ENCODE measurements at regions not wholly inside any gene's neighbourhood (a gene's known extent, or its start where the extent isn't known, plus 50 kb on each side); places are given as distances from the start of the nearest gene placed in this dataset.

DNA sequence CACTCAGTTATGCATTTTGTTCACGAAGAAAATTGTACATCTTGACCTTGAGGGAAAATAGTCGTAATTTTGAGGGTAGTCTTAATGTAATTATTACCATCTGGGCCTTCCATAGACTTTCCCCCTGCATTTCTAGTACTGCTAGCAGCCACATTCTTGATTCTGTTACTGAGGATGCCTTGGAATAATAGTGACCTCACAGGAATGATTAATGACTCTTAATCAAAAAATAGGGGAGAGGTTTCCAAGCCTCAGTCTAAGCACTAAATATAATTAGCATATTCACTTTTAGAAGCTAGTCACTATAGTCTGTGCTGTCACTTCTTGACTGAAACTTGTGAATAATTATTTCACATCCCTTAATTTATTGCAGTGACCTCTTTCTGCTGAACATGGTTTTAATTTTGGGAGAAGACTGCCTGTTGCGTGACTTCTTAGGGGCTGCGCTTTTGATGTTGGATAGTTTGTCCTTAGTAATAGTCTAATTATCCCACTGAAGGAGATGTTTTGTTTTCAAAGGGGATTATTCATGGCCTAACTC is 400.5 kb downstream of the ADAMTS20 start:
- TF ChIP-seq, protein P1, sequence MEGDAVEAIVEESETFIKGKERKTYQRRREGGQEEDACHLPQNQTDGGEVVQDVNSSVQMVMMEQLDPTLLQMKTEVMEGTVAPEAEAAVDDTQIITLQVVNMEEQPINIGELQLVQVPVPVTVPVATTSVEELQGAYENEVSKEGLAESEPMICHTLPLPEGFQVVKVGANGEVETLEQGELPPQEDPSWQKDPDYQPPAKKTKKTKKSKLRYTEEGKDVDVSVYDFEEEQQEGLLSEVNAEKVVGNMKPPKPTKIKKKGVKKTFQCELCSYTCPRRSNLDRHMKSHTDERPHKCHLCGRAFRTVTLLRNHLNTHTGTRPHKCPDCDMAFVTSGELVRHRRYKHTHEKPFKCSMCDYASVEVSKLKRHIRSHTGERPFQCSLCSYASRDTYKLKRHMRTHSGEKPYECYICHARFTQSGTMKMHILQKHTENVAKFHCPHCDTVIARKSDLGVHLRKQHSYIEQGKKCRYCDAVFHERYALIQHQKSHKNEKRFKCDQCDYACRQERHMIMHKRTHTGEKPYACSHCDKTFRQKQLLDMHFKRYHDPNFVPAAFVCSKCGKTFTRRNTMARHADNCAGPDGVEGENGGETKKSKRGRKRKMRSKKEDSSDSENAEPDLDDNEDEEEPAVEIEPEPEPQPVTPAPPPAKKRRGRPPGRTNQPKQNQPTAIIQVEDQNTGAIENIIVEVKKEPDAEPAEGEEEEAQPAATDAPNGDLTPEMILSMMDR (IDR thresholded peaks at IDR 0.05; ENCODE audit: insufficient read depth, low read length): no peak
- TF ChIP-seq POLR2AphosphoS5 (IDR thresholded peaks at IDR 0.05; ENCODE audit: low read depth): no peak

All from HL-60 (cell line).